ENCODE measurements at regions not wholly inside any gene's neighbourhood (a gene's known extent, or its start where the extent isn't known, plus 50 kb on each side); places are given as distances from the start of the nearest gene placed in this dataset.
"Not testable (repeated sequence)": the region's sequence is repeated elsewhere in the genome, so short reads cannot be mapped to it uniquely, and the experiment has no call there.

GRCh38 chr12:23380419-23381100 is 568.9 kb downstream of the SOX5 start:
- H3K4me1 ChIP-seq = no peaks in the 10 kb centered on the region
- H3K27me3 ChIP-seq = no peaks in the 10 kb centered on the region
- intact Hi-C loops (cut with DNase I; ENCODE audit: low total_unique reads) = no loop called here
- DNase-seq = no peak
- H3K27ac ChIP-seq = no peak overlapping the region
- no peak for TF ChIP-seq CTCF (IDR thresholded peaks at IDR 0.05)
- peaks cover 0 to 29% (median 5%) of the 10 kb centered on the region in 3 donors for H3K9me3 ChIP-seq
- no peak overlapping the region for H3K4me3 ChIP-seq
- no peaks in the 10 kb centered on the region for H3K36me3 ChIP-seq

DNA sequence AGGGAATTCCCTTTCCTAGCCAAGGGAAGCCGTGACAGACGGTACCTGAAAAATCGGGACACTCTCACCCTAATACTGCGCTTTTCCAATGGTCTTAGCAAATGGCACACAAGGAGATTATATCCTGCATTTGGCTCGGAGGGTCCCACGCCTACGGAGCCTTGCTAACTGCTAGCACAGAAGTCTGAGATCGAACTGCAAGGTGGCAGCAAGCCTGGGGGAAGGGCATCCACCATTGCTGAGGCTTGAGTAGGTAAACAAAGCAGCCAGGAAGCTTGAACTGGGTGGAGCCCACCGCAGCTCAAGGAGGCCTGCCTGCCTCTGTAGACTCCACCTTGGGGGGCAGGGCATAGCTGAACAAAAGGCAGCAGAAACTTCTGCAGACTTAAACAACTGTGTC is 560.6 kb downstream of the SOX5 start:
- H3K4me3 ChIP-seq; intact Hi-C loops (cut with DNase I; ENCODE audit: low total_unique reads); DNase-seq; H3K9me3 ChIP-seq; H3K27me3 ChIP-seq; H3K27ac ChIP-seq; H3K4me1 ChIP-seq; H3K36me3 ChIP-seq: not testable (repeated sequence)

GRCh38 chr12:23389315-23389714 is 560.2 kb downstream of the SOX5 start:
- H3K9me3 ChIP-seq; H3K4me1 ChIP-seq; intact Hi-C loops (cut with DNase I; ENCODE audit: low total_unique reads); H3K4me3 ChIP-seq; DNase-seq; H3K36me3 ChIP-seq; H3K27ac ChIP-seq; H3K27me3 ChIP-seq: not testable (repeated sequence)

DNA sequence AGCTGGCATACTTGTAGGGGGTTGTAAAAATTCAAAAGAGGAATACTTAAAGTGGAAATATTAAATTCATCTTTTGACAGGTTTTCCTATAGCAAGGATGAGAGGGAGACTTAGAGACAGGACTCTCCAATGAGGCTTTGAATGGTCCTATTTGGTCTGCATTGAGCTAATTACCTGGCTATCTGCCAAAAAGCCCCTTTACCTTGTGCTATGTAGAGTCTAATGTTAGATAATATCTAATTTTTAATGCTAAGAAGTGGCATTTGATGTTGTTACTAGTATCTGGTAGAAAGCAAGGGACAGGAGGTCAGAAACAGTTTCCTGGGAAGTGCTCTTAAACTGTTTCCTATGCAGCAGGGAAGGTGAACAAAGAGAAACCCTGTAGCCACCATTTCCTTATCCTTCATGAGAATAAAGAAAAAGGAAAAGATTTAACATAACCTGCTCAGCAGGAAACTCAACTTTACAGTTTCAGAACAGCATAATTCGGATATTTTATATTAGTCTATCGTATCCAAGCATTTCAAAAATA is 550.0 kb downstream of the SOX5 start:
- H3K36me3 ChIP-seq = no peaks in the 10 kb centered on the region
- no peak for DNase-seq
- H3K9me3 ChIP-seq = no peaks in the 10 kb centered on the region
- no peak overlapping the region for H3K4me3 ChIP-seq
- H3K27ac ChIP-seq = no peak overlapping the region
- no peak for TF ChIP-seq CTCF (IDR thresholded peaks at IDR 0.05)
- no peaks in the 10 kb centered on the region for H3K4me1 ChIP-seq
- intact Hi-C loops (cut with DNase I; ENCODE audit: low total_unique reads) = no loop called here
- no peaks in the 10 kb centered on the region for H3K27me3 ChIP-seq

DNA sequence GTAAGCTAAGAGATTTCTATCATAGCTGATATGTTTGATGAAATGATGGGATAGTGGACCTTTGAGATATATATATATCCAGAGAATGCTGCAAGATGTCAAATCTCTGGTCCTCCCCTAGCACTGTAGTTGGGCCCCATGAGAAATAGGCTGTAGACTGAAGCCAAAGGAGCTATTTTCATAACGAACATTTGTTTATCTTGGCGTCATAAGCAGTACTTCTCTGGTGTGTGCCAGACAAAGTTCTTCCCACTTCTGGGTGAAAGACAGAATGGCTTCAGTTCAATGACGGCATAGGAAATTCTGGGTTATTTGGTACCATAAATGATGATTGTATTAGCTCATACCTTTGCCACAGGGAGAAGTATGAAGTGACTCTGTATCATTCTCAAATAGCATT is 534.3 kb downstream of the SOX5 start:
- no peak for TF ChIP-seq CTCF (IDR thresholded peaks at IDR 0.05)
- Histone ChIP-seq H3K27ac (peak overlapping the region; percentile 38 to 54), H3K9me3 (no peaks in the 10 kb centered on the region), H3K27me3 (no peaks in the 10 kb centered on the region), H3K4me3 (no peak overlapping the region), H3K4me1 (peaks cover 0 to 43% (median 16%) of the 10 kb centered on the region in 4 donors), H3K36me3 (no peaks in the 10 kb centered on the region)
- intact Hi-C loops (cut with DNase I; ENCODE audit: low total_unique reads) = no loop called here
- no peak for DNase-seq

DNA sequence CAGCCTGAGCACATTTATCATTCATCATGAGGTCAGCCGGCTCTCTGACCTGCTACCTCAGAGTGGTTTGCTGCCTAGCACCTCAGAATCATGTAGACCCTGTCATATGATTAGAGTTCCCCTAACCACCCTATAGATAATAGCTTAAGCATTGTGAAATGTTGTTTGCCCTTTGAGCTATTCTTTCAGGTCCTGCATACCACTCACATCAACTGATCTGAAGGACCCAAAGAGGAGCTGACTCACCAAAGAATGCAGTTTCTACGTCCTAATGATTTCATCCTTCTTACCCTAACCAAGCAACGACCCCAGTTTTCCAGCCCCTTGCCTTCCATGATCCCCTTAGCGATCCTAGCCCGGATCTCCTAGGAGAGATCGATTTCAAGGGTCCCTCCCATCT is 527.9 kb downstream of the SOX5 start:
- Histone ChIP-seq H3K36me3 (no peaks in the 10 kb centered on the region), H3K27me3 (no peaks in the 10 kb centered on the region), H3K4me1 (no peaks in the 10 kb centered on the region), H3K9me3 (no peaks in the 10 kb centered on the region), H3K27ac (no peak overlapping the region), H3K4me3 (no peak overlapping the region)
- no peak for TF ChIP-seq CTCF (IDR thresholded peaks at IDR 0.05)
- intact Hi-C loops (cut with DNase I; ENCODE audit: low total_unique reads) = no loop called here
- no peak for DNase-seq

All from tibial artery (tissue), 4 donors.